Lower leg skin (tissue), 3 donors: ENCODE measurements at regions not wholly inside any gene's neighbourhood (a gene's known extent, or its start where the extent isn't known, plus 50 kb on each side); places are given as distances from the start of the nearest gene placed in this dataset.

Source experiments
- POLR2A ChIP-seq, 2 donors: fragments of 450-650 bp; IDR thresholded peaks; one replicate each; pipeline ENCODE4 v1.6.1; 2016 to 2017; ENCODE audit warnings: antibody characterized with exemption in 2 of 2, mild to moderate bottlenecking in 1 of 2, moderate library complexity in 1 of 2
- TF ChIP-seq, protein P1 (sequence below), 3 donors: fragments of 450-650 bp; IDR thresholded peaks; one replicate each; pipeline ENCODE4 v1.5.1; 2016; ENCODE audit warnings: antibody characterized with exemption in 3 of 3, mild to moderate bottlenecking in 3 of 3, moderate library complexity in 2 of 3

DNA sequence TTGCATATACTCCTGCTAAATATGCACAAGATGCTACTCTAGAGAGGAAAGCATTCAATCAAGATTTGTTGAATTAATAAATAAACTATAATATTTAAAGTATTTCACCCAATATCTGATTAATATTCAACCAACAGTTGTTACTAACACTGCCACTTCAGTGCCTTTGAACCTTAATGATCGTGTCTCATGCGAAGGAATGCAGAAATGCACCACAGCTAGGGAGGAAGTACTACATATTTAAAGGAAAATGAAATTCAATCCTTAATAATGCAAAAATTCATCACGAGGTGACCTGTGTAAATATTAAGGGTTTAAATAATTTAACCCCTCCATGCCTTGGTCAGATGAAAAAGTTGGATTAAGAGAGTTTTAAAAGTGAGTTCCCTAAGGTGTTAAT lies 114.2 kb upstream of the DAZL start:
- TF ChIP-seq POLR2A (IDR thresholded peaks at IDR 0.05) = no peak
- TF ChIP-seq, protein P1, sequence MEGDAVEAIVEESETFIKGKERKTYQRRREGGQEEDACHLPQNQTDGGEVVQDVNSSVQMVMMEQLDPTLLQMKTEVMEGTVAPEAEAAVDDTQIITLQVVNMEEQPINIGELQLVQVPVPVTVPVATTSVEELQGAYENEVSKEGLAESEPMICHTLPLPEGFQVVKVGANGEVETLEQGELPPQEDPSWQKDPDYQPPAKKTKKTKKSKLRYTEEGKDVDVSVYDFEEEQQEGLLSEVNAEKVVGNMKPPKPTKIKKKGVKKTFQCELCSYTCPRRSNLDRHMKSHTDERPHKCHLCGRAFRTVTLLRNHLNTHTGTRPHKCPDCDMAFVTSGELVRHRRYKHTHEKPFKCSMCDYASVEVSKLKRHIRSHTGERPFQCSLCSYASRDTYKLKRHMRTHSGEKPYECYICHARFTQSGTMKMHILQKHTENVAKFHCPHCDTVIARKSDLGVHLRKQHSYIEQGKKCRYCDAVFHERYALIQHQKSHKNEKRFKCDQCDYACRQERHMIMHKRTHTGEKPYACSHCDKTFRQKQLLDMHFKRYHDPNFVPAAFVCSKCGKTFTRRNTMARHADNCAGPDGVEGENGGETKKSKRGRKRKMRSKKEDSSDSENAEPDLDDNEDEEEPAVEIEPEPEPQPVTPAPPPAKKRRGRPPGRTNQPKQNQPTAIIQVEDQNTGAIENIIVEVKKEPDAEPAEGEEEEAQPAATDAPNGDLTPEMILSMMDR (IDR thresholded peaks at IDR 0.05) = no peak
